Right lobe of liver (tissue), 4 donors: ENCODE measurements at regions not wholly inside any gene's neighbourhood (a gene's known extent, or its start where the extent isn't known, plus 50 kb on each side); places are given as distances from the start of the nearest gene placed in this dataset.

Source experiments
- CTCF ChIP-seq, 4 donors: fragments of 200-600 bp in 3 of 4; fragments of 450-650 bp in 1 of 4; IDR thresholded peaks; one replicate each; pipeline versions ENCODE4 v1.5.1 to v1.8.0; 2016 to 2022; ENCODE audit warnings: antibody characterized with exemption in 4 of 4, mild to moderate bottlenecking in 2 of 4
- POLR2A ChIP-seq: fragments of 450-650 bp; IDR thresholded peaks from one replicate; pipeline ENCODE4 v1.6.1; 2017; ENCODE audit warnings: antibody characterized with exemption, mild to moderate bottlenecking
- donor health status: DM: no; HTN: no; CAD: no.
- donor health status: DM: no; HTN: no; CAD: no.
- donor health status: DM: no; HTN: yes; CAD: no.

- TF ChIP-seq CTCF (IDR thresholded peaks at IDR 0.05) (peak; percentile 13 to 58 (median 47)), POLR2A (no peak)
These were observed 536.3 kb upstream of the EEF2KMT start for GRCh38 chr16:5633845-5634440.
